ENCODE measurements at regions not wholly inside any gene's neighbourhood (a gene's known extent, or its start where the extent isn't known, plus 50 kb on each side); places are given as distances from the start of the nearest gene placed in this dataset.

GRCh38 chr15:98597666-98598065, 50.7 kb upstream of the IGF1R start:
- H3K4me1 Mint-ChIP-seq (ENCODE audit: low read depth) = peaks cover 12% of the 10 kb centered on the region

More at GRCh38 chr15:98597666-98598065, 50.7 kb upstream of the IGF1R start:
- Mint-ChIP-seq H3K4me3 (no peak overlapping the region), H3K27ac (no peak overlapping the region), H3K36me3 (ENCODE audit: low read depth) (no peaks in the 10 kb centered on the region), H3K27me3 (ENCODE audit: low read depth) (peaks cover 11% of the 10 kb centered on the region), H3K9me3 (no peaks in the 10 kb centered on the region)

Data from T-helper 1 cell treated with Interleukin-12 subunit alpha and Interleukin-12 subunit beta and Interleukin-4 antibody, amounts not matched to agents 30 μg/mL and 1 μg/mL, for 36 hours (primary cell).